Gastroesophageal sphincter (tissue), 3 donors: ENCODE measurements at regions not wholly inside any gene's neighbourhood (a gene's known extent, or its start where the extent isn't known, plus 50 kb on each side); places are given as distances from the start of the nearest gene placed in this dataset.

Experiments
- CTCF ChIP-seq, 4 experiments: fragments of 200-600 bp in 2 of 4; fragments of 450-650 bp in 2 of 4; sonication (generic) in 1 of 4; IDR thresholded peaks; one replicate each; pipeline ENCODE4 v1.5.1; 2017 to 2019; ENCODE audit warnings: antibody characterized with exemption in 4 of 4, mild to moderate bottlenecking in 2 of 4, moderate library complexity in 2 of 4
- EP300 ChIP-seq: sonication (generic); formaldehyde crosslinking; IDR thresholded peaks from one replicate; pipeline ENCODE4 v1.6.1; 2017; ENCODE audit warnings: antibody characterized with exemption, mild to moderate bottlenecking
- POLR2A ChIP-seq, 2 donors: fragments of 450-650 bp; IDR thresholded peaks; one replicate each; pipeline ENCODE4 v1.6.1; 2017; ENCODE audit warnings: antibody characterized with exemption in 2 of 2, mild to moderate bottlenecking in 2 of 2, moderate library complexity in 1 of 2
- POLR2AphosphoS5 ChIP-seq: sonication (generic); formaldehyde crosslinking; IDR thresholded peaks from one replicate; pipeline ENCODE4 v1.6.1; 2017; ENCODE audit warnings: antibody characterized with exemption

- no peak for TF ChIP-seq CTCF (IDR thresholded peaks at IDR 0.05)
- TF ChIP-seq EP300 = no peak
- TF ChIP-seq POLR2AphosphoS5 = no peak
- TF ChIP-seq POLR2A (IDR thresholded peaks at IDR 0.05) = no peak
Measured at GRCh38 chr2:2872309-2872617, 505.4 kb downstream of the EIPR1 start.
